Upper lobe of right lung (tissue), 1 donor: ENCODE measurements at regions not wholly inside any gene's neighbourhood (a gene's known extent, or its start where the extent isn't known, plus 50 kb on each side); places are given as distances from the start of the nearest gene placed in this dataset.

Source experiments
- ATAC-seq: fragments of 200-7000 bp; cut with Tn5 transposase; one replicate; pipeline ENCODE4 v1.9.1; 2020; ENCODE audit warnings: mild to moderate bottlenecking, moderate library complexity
- DNase-seq: peaks from one replicate; pipeline ENCODE4 v3.0.0-alpha.2; 2020
- H3K27ac ChIP-seq: fragments of 200-600 bp; one replicate; pipeline ENCODE4 v1.8.0; 2022
- H3K27me3 ChIP-seq: fragments of 200-600 bp; one replicate; pipeline ENCODE4 v1.8.0; 2022; ENCODE audit warnings: mild to moderate bottlenecking
- H3K36me3 ChIP-seq: fragments of 200-600 bp; one replicate; pipeline ENCODE4 v1.8.0; 2022
- H3K4me1 ChIP-seq: fragments of 200-600 bp; one replicate; pipeline ENCODE4 v1.8.0; 2022
- H3K4me3 ChIP-seq: fragments of 200-600 bp; one replicate; pipeline ENCODE4 v1.8.0; 2022; ENCODE audit warnings: mild to moderate bottlenecking
- H3K9me3 ChIP-seq: fragments of 200-600 bp; one replicate; pipeline ENCODE4 v1.8.0; 2022
- intact Hi-C: fragments of 100-400 bp; cut with DNase I; formaldehyde crosslinking; loops from one replicate; pipeline ENCODE4 v1.11.0; 2022
- TF ChIP-seq, protein P1 (sequence below): fragments of 200-600 bp; IDR thresholded peaks from one replicate; pipeline ENCODE4 v1.8.0; 2022; ENCODE audit warnings: antibody characterized with exemption
- donor health status: DM: no; HTN: yes; CAD: no; lungs with severe emphysema.

DNA sequence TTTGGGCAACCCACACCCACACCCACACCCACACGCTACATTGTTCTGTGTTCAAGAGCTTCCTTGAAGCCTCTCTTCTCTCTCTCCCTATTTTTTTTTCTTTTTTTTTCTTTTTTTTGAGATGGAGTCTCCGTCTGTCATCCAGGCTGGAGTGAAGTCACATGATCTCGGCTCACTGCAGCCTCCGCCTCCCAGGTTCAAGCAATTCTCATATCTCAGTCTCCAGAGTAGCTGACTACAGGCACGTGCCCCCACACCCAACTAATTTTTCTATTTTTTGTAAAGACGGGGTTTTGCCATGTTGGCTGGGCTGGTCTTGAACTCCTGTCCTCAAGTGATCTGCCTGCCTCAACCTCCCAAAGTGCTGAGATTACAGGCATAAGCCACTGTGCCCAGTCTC is 271.1 kb downstream of the SHQ1 start:
- Histone ChIP-seq H3K36me3 (no peaks in the 10 kb centered on the region), H3K4me3 (no peak overlapping the region), H3K4me1 (no peaks in the 10 kb centered on the region), H3K27me3 (no peaks in the 10 kb centered on the region), H3K27ac (no peak overlapping the region), H3K9me3 (no peaks in the 10 kb centered on the region)
- intact Hi-C loops, result no loop called here
- DNase-seq (no peak), ATAC-seq (no peak)
- TF ChIP-seq, protein P1, sequence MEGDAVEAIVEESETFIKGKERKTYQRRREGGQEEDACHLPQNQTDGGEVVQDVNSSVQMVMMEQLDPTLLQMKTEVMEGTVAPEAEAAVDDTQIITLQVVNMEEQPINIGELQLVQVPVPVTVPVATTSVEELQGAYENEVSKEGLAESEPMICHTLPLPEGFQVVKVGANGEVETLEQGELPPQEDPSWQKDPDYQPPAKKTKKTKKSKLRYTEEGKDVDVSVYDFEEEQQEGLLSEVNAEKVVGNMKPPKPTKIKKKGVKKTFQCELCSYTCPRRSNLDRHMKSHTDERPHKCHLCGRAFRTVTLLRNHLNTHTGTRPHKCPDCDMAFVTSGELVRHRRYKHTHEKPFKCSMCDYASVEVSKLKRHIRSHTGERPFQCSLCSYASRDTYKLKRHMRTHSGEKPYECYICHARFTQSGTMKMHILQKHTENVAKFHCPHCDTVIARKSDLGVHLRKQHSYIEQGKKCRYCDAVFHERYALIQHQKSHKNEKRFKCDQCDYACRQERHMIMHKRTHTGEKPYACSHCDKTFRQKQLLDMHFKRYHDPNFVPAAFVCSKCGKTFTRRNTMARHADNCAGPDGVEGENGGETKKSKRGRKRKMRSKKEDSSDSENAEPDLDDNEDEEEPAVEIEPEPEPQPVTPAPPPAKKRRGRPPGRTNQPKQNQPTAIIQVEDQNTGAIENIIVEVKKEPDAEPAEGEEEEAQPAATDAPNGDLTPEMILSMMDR, result no peak

DNA sequence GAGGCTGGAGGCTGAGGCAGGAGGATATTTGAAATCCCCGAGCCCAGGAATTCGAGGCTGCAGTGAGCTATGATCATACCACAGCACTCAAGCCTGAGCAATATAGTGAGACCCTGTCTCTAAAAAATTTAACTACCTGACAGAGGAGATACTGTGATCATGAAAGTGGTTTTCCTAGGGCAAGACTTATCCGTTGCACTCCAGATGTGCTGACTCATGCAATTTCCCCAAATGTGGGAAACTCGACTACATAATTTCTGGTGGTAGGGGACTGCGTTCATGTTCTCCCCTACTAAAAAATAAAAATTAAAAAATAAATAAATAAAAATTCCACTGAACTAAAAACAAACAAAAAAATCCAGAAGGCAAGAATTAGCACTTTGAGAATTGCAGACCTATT is 271.7 kb downstream of the SHQ1 start:
- Histone ChIP-seq H3K4me3 (no peak overlapping the region), H3K27ac (no peak overlapping the region), H3K27me3 (no peaks in the 10 kb centered on the region), H3K4me1 (no peaks in the 10 kb centered on the region), H3K36me3 (no peaks in the 10 kb centered on the region), H3K9me3 (no peaks in the 10 kb centered on the region)
- no peak for DNase-seq
- TF ChIP-seq, protein P1, result no peak
- no peak for ATAC-seq
- intact Hi-C loops, result no loop called here

DNA sequence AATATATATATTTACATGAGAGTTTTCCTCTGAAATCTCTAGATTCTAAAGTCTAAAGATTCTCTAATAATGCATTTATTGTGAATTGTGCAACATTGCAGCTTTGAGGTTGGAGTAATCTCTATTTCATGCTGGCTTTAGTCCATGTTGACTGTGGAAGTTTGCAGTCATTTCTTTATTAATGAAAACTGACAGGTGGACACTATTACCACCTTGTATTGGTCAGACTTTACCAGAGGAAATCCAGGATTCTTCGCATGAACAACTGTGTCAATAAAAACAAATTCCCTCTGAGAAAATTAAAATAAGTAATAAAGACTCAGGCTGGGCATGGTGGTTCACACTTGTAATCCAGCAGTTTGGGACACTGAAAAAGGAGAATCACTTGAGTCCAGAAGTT is 274.1 kb downstream of the SHQ1 start:
- H3K27ac ChIP-seq, result no peak overlapping the region
- intact Hi-C loops, result no loop called here
- TF ChIP-seq, protein P1, result no peak
- no peak for ATAC-seq
- no peaks in the 10 kb centered on the region for H3K36me3 ChIP-seq
- H3K9me3 ChIP-seq, result no peaks in the 10 kb centered on the region
- no peak for DNase-seq
- H3K27me3 ChIP-seq, result no peaks in the 10 kb centered on the region
- H3K4me1 ChIP-seq, result no peaks in the 10 kb centered on the region
- H3K4me3 ChIP-seq, result no peak overlapping the region

DNA sequence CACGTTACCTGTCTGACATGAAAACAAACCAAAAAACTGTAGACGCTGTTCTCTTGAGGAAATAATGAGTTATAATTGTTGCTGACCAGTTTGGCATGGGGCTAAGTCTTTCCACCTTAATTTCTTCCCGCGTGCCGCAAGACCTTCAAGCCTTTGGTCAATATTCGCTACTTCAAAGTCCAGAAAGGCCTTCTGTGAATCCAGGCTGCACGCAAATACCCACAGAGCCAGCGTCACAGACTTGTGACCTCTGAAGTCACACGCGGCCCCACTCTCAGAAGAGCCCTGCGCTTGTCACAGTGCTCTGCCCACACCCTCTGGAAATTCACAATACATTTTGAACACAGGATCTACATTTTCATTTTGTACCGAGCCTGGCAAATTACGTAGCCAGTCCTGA is 275.2 kb downstream of the SHQ1 start:
- ATAC-seq (no peak), DNase-seq (no peak)
- Histone ChIP-seq H3K36me3 (no peaks in the 10 kb centered on the region), H3K27me3 (no peaks in the 10 kb centered on the region), H3K9me3 (no peaks in the 10 kb centered on the region), H3K4me3 (no peak overlapping the region), H3K27ac (no peak overlapping the region), H3K4me1 (no peaks in the 10 kb centered on the region)
- intact Hi-C loops, result no loop called here
- TF ChIP-seq, protein P1, result no peak

DNA sequence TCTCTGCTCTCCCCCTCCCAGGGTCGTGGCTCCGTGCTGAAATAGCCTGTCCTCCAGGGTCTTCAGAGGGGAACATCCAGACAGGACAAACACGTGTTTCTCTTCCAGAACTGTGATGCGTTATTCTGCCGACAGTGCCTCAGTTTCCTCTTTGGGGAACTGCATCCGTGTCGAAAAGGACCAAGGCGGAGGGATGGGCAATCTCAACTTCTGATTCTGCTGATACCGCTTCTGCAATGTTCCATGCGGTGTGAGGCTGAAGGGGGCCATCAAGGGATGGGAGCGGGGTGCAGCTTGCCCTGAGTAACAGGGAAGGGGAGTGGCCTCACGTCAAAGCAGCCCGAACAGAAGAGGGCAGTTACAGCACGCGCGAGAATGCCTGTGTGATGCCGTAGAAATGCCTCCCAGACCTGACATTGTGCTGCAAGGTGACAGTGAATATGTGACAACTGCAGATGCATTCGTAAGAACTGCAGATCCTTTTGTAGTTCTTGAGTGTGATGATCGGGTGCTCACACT is 275.7 kb downstream of the SHQ1 start:
- no peak overlapping the region for H3K27ac ChIP-seq
- ATAC-seq, result no peak
- DNase-seq, result no peak
- H3K36me3 ChIP-seq, result no peaks in the 10 kb centered on the region
- TF ChIP-seq, protein P1, result no peak
- H3K4me3 ChIP-seq, result no peak overlapping the region
- H3K9me3 ChIP-seq, result no peaks in the 10 kb centered on the region
- no peaks in the 10 kb centered on the region for H3K27me3 ChIP-seq
- H3K4me1 ChIP-seq, result no peaks in the 10 kb centered on the region
- intact Hi-C loops, result no loop called here

DNA sequence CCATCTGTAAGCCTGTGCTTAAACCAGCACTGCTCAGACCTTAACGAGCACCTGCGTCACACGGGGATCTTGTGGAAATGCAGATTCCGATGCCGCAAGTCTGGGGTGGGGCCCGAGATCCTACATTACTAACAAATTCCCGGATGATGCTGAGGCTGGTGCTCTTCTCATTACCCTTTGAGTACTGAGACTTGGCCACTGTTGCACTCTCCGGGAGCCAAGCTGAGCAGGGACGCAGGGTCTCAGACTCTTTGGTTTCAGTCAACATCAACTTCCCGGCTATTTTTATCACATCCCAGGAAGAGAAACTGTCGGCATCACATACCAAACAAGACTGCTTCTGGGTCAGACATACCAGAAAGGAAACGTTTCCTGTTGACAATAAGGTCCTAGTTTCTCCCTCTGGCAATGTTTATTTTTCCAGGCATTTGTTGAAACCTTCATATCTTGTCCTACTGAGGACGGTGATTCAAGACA is 276.6 kb downstream of the SHQ1 start:
- TF ChIP-seq, protein P1, result no peak
- H3K27me3 ChIP-seq, result no peaks in the 10 kb centered on the region

More for the DNA sequence above, 276.6 kb downstream of the SHQ1 start:
- no peak for ATAC-seq
- no peak overlapping the region for H3K27ac ChIP-seq
- DNase-seq, result no peak
- H3K9me3 ChIP-seq, result no peaks in the 10 kb centered on the region
- intact Hi-C loops, result no loop called here
- no peak overlapping the region for H3K4me3 ChIP-seq
- no peaks in the 10 kb centered on the region for H3K4me1 ChIP-seq
- no peaks in the 10 kb centered on the region for H3K36me3 ChIP-seq
